Epidermal melanocyte (primary cell): ENCODE measurements at regions not wholly inside any gene's neighbourhood (a gene's known extent, or its start where the extent isn't known, plus 50 kb on each side); places are given as distances from the start of the nearest gene placed in this dataset.

Source experiments
- DNase-seq: peaks from one replicate; pipeline ENCODE4 v3.0.0; 2011; ENCODE audit warnings: low spot score; ENCODE audit not compliant: insufficient read length

DNA sequence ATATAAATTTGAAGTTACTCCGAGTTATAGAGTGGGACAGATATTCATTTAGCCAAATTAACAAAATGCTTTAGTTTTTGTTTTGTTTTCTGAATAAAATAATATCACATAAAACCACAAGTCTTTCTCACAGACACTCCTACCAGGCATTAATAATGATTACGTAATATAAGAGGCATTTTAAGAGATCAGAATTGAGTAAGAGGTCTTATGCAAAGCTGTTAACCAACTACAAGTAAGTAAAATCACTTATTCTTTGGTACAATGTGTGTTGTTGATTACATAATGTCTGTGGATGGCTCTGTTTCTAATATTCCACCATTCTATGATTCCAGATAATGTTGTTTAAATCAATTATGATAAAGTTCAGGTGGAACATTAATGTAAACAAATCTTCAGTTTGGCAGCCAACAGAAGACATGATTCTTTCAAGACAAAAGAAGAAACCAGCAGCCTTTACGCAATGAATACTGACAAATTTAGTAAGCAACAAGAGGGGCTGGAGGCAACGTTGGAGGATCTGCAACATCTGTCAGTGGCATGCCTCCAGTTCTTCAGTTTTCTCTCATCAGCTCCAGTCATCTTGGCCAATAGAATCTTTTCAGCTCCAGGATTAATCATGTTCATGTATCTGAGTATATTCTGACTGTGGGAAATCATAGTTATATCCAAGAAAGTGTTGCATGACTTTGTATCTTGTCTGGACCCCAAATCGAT is 403.8 kb downstream of the SLITRK5 start:
- DNase-seq, result no peak

GRCh38 chr13:88085036-88085435 is 413.9 kb downstream of the SLITRK5 start:
- no peak for DNase-seq

DNA sequence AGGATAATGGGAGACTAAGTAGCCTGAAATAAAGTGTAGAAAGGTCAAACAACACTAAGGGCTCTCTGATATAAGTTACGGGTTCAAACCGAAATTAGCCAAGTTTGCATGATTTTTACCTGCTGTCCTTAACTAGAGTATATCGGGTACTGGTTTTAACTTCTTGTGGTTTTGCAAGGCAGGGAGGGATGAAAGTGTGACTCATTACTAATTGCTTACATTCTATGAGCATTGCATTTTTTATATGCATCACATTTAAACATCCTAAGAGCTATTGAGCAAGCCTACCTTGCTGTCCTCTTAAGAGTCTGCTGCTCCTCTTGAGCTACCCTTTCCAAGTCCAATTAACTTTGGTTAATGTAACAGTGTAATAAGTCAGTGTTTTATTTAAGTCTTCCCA is 415.4 kb downstream of the SLITRK5 start:
- DNase-seq, result no peak

GRCh38 chr13:88097541-88097940 is 426.4 kb downstream of the SLITRK5 start:
- DNase-seq, result no peak

GRCh38 chr13:88103824-88104223 is 432.7 kb downstream of the SLITRK5 start:
- DNase-seq, result peak; percentile 20

DNA sequence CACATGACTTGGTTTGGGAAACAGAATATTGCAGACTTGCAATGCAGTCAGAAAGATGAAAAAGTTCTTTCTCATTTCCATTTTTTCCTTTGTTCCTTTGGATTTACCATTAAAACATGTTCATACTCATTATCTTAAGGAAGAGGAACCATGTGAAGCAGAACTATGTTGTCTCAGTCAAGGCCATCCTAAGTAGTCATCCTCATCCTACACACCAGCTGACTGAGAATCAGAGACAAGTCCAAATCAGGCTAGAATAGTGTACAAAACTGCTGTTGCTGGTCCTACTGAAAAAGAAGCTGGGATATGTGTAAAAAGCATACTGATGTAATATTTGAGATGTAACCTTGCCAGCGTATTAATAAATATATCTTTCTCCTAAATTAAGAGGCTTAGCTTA is 433.4 kb downstream of the SLITRK5 start:
- DNase-seq, result no peak

DNA sequence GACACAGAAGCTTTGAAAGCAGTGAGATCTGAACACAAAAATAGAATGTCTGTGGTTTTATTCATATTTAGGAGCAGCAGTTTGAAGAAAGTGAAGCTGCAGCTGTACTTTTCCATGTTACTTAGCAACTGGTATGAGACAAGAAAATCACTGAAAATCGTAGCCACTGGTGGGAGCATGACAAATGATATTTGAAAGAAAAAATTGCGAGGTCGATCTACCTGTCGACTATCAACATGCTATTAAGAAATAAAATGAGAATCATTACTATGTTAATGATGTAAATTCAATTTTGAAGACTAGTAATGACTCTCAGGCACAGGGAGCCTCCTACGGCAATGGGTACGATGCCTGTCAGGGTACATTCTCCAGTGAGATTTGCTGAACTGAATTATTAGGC is 436.4 kb downstream of the SLITRK5 start:
- no peak for DNase-seq

DNA sequence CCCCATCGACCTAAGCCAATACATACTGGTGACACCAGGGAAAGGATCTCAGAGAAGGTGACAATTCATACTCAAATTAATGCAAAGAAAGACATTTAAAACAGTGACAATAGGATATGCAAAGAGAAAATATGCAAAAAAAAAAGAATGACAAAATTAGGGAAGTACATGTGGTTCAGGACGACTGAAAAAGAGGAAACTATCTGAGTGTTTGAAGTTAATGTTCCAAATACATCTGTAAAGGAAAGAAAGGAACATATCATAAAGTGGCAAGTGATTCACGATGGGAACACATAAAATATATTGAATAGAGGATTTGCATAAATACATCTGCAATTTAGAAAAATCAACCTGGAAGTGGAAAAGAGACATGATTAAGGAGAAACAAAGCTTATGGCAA is 441.4 kb downstream of the SLITRK5 start:
- no peak for DNase-seq

DNA sequence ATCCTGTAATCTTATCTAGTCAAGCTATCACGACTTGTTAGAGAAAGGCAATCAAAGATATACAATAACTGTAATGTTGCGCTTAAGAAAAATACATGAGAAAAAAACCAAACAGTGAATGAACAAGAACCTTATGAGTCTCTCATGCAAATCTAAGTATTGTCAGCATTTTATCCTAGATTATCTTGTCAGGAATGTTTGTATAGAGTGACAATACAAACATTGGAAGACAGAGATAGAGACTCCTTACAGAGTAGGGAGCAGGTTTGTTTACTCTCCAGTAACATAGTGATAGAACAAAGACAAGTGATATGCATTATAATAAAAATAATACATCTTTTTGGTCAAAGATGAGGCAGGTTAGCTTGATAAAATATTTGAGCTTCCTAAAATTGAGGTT is 444.8 kb downstream of the SLITRK5 start:
- no peak for DNase-seq

DNA sequence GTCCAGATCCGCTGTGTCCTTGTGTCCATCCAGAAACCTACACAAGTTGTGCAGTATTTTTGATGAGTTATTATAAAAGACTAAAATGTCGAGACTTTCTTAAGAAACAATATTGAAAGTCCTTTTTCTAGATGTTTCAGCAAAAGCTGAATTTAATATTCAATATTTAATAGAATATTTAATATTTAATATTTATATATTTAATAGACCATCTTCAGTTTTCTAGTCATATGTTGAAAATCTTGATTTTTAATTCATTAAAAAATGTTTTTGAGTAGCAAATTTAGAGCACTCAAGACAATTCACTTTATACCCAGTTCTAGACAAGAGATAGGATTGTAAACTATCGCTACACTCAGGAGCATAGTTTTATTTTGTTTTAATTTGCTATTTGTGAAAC is 447.8 kb downstream of the SLITRK5 start:
- DNase-seq, result no peak

- no peak for DNase-seq
These were observed 453.0 kb downstream of the SLITRK5 start for GRCh38 chr13:88124142-88124541.

DNA sequence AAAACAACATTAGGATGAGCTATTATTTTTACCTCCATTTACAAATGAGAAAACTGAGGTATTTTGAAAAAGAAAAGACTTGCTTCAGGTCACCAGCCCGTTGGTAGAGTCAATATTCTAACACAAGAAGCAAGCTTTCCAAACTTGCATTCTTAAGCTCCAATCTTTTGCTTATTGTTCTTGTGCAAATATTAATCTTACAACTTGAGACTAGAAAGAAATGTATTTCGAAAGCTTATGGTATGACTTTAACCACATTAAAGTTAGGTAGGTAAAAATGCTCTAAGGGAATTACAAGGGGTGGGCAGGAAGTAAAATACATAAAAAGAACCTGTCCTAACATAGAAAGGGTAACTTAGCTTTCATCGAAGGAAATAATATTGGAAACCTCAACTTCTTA is 453.9 kb downstream of the SLITRK5 start:
- no peak for DNase-seq

GRCh38 chr13:88136098-88136790 is 465.1 kb downstream of the SLITRK5 start:
- no peak for DNase-seq

DNA sequence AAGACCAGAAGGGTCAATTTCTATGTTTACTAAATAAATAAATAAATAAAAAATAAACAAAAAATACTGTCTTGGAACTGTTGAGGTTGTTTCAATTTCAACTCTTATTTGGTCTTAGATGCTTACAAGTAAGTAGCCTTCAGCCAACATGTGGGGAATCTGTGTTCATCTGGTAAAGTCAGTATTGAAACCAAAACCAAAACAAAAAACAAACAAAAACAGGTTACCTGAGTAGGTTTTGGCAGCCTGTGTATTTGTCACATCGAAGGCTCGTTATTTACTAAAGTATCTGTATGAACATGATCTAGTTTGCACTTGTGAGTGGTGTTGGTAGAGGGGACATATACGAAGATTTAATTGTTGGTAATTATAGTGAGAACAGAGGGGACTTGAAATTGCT is 471.5 kb downstream of the SLITRK5 start:
- DNase-seq, result no peak

- no peak for DNase-seq
These were observed 473.4 kb downstream of the SLITRK5 start for GRCh38 chr13:88144580-88144979.

GRCh38 chr13:88153353-88153752 is 482.2 kb downstream of the SLITRK5 start:
- DNase-seq, result no peak

GRCh38 chr13:88154001-88154400 is 482.8 kb downstream of the SLITRK5 start:
- DNase-seq, result no peak

- DNase-seq, result no peak
These were observed 491.0 kb downstream of the SLITRK5 start for GRCh38 chr13:88162076-88162702.

GRCh38 chr13:88176231-88176630 is 505.1 kb downstream of the SLITRK5 start:
- no peak for DNase-seq

DNA sequence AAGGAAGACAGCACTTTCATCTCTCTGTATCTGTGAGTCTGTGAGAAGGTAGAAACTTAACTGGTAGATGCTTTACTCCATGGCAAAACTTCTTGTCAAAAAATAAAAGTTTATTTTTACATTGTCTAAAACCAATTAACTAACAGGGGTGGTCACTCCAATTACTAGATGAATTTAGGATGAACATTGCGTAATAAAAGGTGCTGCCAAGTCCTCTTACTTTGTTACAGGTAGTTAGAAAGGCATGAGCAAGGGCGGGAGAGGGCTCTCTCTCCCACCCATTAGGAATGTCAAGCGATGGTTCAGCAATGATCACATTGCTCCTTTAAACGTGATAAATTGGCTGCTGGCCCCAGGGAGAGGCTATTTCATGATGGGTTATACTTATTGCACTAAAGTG is 512.3 kb downstream of the SLITRK5 start:
- no peak for DNase-seq

DNA sequence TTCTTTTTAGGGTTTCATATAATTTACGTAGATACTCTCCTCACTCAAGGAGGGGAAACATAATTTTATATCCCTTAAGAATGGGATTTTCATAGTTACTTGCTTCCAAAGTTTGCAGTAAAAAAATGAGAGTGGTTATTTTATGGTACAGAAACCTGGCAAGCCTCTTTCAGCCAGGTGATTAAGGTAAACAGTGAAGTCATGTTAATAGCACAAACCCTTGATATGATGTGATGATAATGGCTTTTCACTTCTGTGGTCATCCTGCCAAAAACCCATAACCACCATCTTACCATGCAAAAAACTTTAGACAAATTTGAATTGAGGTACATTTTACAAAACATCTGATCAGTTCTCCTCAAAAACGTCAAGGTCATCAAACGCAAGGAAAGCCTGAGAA is 517.8 kb downstream of the SLITRK5 start:
- no peak for DNase-seq

- no peak for DNase-seq
These were observed 518.6 kb downstream of the SLITRK5 start for GRCh38 chr13:88189728-88190127.

- DNase-seq, result no peak
These were observed 524.9 kb downstream of the SLITRK5 start for GRCh38 chr13:88196106-88196505.
